ENCODE measurements at regions not wholly inside any gene's neighbourhood (a gene's known extent, or its start where the extent isn't known, plus 50 kb on each side); places are given as distances from the start of the nearest gene placed in this dataset.

GRCh38 chr4:43471950-43472349, 579.4 kb downstream of the GRXCR1 start:
- TF ChIP-seq POLR2AphosphoS5 (IDR thresholded peaks at IDR 0.05), result no peak
- no peak for TF ChIP-seq CTCF (IDR thresholded peaks at IDR 0.05 in 8 of 11, conservative IDR thresholded peaks at IDR 0.05 in 3 of 11)
